ENCODE measurements at regions not wholly inside any gene's neighbourhood (a gene's known extent, or its start where the extent isn't known, plus 50 kb on each side); places are given as distances from the start of the nearest gene placed in this dataset.

DNA sequence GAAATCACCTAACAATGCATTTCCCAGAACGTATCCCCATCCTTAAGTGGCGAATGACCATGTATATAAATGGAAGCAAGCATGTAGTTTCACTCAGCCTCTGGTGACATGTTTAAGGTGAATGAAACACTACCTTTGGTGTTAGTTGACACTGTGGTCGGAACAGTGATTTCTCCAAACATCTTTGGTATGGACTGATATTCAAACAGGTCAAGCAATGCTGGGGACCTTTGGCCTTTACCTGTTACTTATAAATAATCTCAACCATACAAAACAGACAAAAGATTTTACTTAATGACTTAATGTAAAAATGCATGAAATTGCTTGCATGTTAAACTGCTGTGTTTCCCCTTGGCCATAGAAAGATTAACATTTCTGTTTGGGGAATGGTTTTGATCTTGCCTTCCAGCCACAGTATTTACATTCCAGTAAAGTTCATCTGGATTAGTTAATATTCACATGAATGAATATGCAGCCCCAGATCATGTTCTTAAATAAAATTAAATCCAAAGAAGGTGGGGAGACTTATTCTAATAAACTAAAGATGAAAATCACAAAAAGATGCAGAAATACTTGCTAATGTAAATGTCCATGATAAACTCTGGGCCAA, 74.4 kb upstream of the HES1 start:
- POLR2A ChIA-PET = no interaction called here
- no peak overlapping the region for H3K4me2 ChIP-seq (ENCODE audit: low read length)
- RAD21 ChIA-PET (ENCODE audit: low non-redundant PET in 1 of 2, low total read pairs in 2 of 2, uncharacterized antibody in 2 of 2, unreplicated experiment in 2 of 2) = no interaction called here
- no peak overlapping the region for H3K9ac ChIP-seq (ENCODE audit: low read length)
- no peak overlapping the region for H3K27ac ChIP-seq (ENCODE audit: low read depth, low read length)
- no peaks in the 10 kb centered on the region for H3K36me3 ChIP-seq (ENCODE audit: control insufficient read depth in 1 of 2, insufficient read depth in 2 of 2, low read length in 2 of 2)
- TF ChIP-seq EGR1 (IDR thresholded peaks at IDR 0.05; ENCODE audit: low read depth) (no peak), POLR2A (IDR thresholded peaks at IDR 0.05; ENCODE audit: borderline replicate concordance, extremely low read depth, insufficient read depth, insufficient read length) (no peak), CEBPB (IDR thresholded peaks at IDR 0.05; ENCODE audit: low read depth) (no peak), EZH2phosphoT487 (IDR thresholded peaks at IDR 0.05; ENCODE audit: borderline replicate concordance) (no peak), TCF7L2 (IDR thresholded peaks at IDR 0.05; ENCODE audit: borderline replicate concordance, extremely low read depth, insufficient read depth, insufficient read length) (no peak)
- TF ChIP-seq, protein P1, sequence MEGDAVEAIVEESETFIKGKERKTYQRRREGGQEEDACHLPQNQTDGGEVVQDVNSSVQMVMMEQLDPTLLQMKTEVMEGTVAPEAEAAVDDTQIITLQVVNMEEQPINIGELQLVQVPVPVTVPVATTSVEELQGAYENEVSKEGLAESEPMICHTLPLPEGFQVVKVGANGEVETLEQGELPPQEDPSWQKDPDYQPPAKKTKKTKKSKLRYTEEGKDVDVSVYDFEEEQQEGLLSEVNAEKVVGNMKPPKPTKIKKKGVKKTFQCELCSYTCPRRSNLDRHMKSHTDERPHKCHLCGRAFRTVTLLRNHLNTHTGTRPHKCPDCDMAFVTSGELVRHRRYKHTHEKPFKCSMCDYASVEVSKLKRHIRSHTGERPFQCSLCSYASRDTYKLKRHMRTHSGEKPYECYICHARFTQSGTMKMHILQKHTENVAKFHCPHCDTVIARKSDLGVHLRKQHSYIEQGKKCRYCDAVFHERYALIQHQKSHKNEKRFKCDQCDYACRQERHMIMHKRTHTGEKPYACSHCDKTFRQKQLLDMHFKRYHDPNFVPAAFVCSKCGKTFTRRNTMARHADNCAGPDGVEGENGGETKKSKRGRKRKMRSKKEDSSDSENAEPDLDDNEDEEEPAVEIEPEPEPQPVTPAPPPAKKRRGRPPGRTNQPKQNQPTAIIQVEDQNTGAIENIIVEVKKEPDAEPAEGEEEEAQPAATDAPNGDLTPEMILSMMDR (IDR thresholded peaks at IDR 0.05 in 2 of 3, conservative IDR thresholded peaks at IDR 0.05 in 1 of 3; ENCODE audit: borderline replicate concordance in 1 of 3, insufficient read depth in 1 of 3, low read depth in 2 of 3, low read length in 2 of 3) = no peak
- TF ChIP-seq, protein P2, sequence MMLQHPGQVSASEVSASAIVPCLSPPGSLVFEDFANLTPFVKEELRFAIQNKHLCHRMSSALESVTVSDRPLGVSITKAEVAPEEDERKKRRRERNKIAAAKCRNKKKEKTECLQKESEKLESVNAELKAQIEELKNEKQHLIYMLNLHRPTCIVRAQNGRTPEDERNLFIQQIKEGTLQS (IDR thresholded peaks at IDR 0.05) = no peak
- H3K9me2 ChIP-seq (ENCODE audit: insufficient read depth) = no peaks in the 10 kb centered on the region
- intact Hi-C loops (cut with micrococcal nuclease) = no loop called here
- H3K27me3 ChIP-seq (ENCODE audit: insufficient read depth, low read length) = no peaks in the 10 kb centered on the region
- H3K4me1 ChIP-seq (ENCODE audit: control insufficient read depth in 1 of 2, insufficient read depth in 2 of 2, low read length in 2 of 2) = peaks cover 5% of the 10 kb centered on the region in 2 experiments; a peak in 3 of 4 replicates
- no peaks in the 10 kb centered on the region for H3K79me2 ChIP-seq (ENCODE audit: insufficient read depth, low read length)
- H3K4me3 ChIP-seq (replicated peaks in 1 of 2; ENCODE audit: low read depth in 1 of 2, low read length in 2 of 2) = no peak overlapping the region
- BruUV-seq (replicated peaks) = no TSS peak
- DNase-seq (ENCODE audit: low read depth, low spot score) (no peak), ATAC-seq (no peak)
- no peaks in the 10 kb centered on the region for H4K20me1 ChIP-seq (ENCODE audit: insufficient read depth)
- H3K9me3 ChIP-seq (ENCODE audit: control insufficient read depth in 1 of 2, insufficient read depth in 1 of 2, low read depth in 1 of 2, low read length in 2 of 2) = no peaks in the 10 kb centered on the region; a peak in 1 of 4 replicates
- CTCF ChIA-PET = no interaction called here
- H2AFZ ChIP-seq (ENCODE audit: low read depth, low read length, poor library complexity, severe bottlenecking) = no peak overlapping the region

DNA sequence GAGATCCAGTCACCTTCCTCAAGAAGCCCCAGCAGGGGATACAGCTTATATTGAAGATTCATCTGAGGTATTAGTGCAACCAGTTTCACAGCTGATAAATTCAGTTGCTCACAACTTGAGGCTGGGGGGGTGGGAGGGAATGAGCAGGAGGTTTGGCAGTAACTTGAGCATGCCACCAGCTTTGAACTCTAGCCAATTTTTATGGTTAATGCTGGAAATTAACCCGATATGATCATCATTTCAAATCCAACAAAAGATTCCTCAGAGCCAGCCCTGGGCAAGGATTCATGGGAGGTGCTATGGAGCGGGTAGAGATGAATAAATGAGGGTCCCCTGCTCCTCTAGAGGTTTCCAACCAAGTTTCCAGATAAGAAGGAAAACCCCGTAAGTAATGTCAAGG, 73.1 kb upstream of the HES1 start:
- Histone ChIP-seq H2AFZ (ENCODE audit: low read depth, low read length, poor library complexity, severe bottlenecking) (no peak overlapping the region), H3K79me2 (ENCODE audit: insufficient read depth, low read length) (no peaks in the 10 kb centered on the region), H3K4me3 (replicated peaks in 1 of 2; ENCODE audit: low read depth in 1 of 2, low read length in 2 of 2) (no peak overlapping the region), H3K4me1 (ENCODE audit: control insufficient read depth in 1 of 2, insufficient read depth in 2 of 2, low read length in 2 of 2) (no peaks in the 10 kb centered on the region), H3K27me3 (ENCODE audit: insufficient read depth, low read length) (no peaks in the 10 kb centered on the region), H3K9ac (ENCODE audit: low read length) (no peak overlapping the region), H3K9me2 (ENCODE audit: insufficient read depth) (no peaks in the 10 kb centered on the region), H3K9me3 (ENCODE audit: control insufficient read depth in 1 of 2, insufficient read depth in 1 of 2, low read depth in 1 of 2, low read length in 2 of 2) (peaks cover 0 to 7% of the 10 kb centered on the region in 2 experiments; a peak in 3 of 4 replicates), H4K20me1 (ENCODE audit: insufficient read depth) (no peaks in the 10 kb centered on the region), H3K4me2 (ENCODE audit: low read length) (no peak overlapping the region), H3K27ac (ENCODE audit: low read depth, low read length) (no peak overlapping the region), H3K36me3 (ENCODE audit: control insufficient read depth in 1 of 2, insufficient read depth in 2 of 2, low read length in 2 of 2) (no peaks in the 10 kb centered on the region)
- BruUV-seq (replicated peaks) = no TSS peak
- intact Hi-C loops (cut with micrococcal nuclease) = no loop called here
- DNase-seq (ENCODE audit: low read depth, low spot score) (no peak), ATAC-seq (no peak)
- ChIA-PET CTCF (no interaction called here), POLR2A (no interaction called here), RAD21 (ENCODE audit: low non-redundant PET in 1 of 2, low total read pairs in 2 of 2, uncharacterized antibody in 2 of 2, unreplicated experiment in 2 of 2) (no interaction called here)
- TF ChIP-seq SP1 (IDR thresholded peaks at IDR 0.05; ENCODE audit: low read depth) (no peak), TCF7L2 (IDR thresholded peaks at IDR 0.05; ENCODE audit: borderline replicate concordance, extremely low read depth, insufficient read depth, insufficient read length) (no peak), POLR2A (IDR thresholded peaks at IDR 0.05; ENCODE audit: borderline replicate concordance, extremely low read depth, insufficient read depth, insufficient read length) (no peak), SIN3A (IDR thresholded peaks at IDR 0.05; ENCODE audit: low read depth) (no peak), ELF1 (IDR thresholded peaks at IDR 0.05; ENCODE audit: borderline replicate concordance, low read depth) (no peak), CBX3 (IDR thresholded peaks at IDR 0.05; ENCODE audit: low read depth) (no peak), CEBPB (IDR thresholded peaks at IDR 0.05; ENCODE audit: low read depth) (no peak), SRF (IDR thresholded peaks at IDR 0.05; ENCODE audit: low read depth) (no peak), POLR2AphosphoS5 (IDR thresholded peaks at IDR 0.05; ENCODE audit: low read depth, low read length) (no peak)
- TF ChIP-seq, protein P1 (IDR thresholded peaks at IDR 0.05 in 2 of 3, conservative IDR thresholded peaks at IDR 0.05 in 1 of 3; ENCODE audit: borderline replicate concordance in 1 of 3, insufficient read depth in 1 of 3, low read depth in 2 of 3, low read length in 2 of 3) = no peak
- TF ChIP-seq, protein P2 (IDR thresholded peaks at IDR 0.05) = no peak
- TF ChIP-seq, protein P3, sequence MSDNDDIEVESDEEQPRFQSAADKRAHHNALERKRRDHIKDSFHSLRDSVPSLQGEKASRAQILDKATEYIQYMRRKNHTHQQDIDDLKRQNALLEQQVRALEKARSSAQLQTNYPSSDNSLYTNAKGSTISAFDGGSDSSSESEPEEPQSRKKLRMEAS (IDR thresholded peaks at IDR 0.05) = no peak
